ENCODE measurements at regions not wholly inside any gene's neighbourhood (a gene's known extent, or its start where the extent isn't known, plus 50 kb on each side); places are given as distances from the start of the nearest gene placed in this dataset.
"Not testable (repeated sequence)": the region's sequence is repeated elsewhere in the genome, so short reads cannot be mapped to it uniquely, and the experiment has no call there.

- not testable (repeated sequence) for TF ChIP-seq BCL6 (CRISPR knock-in tag; IDR thresholded peaks at IDR 0.05); ZNF274 (IDR thresholded peaks at IDR 0.05; ENCODE audit: borderline replicate concordance, low read depth, low read length); RBM39 (optimal IDR thresholded peaks at IDR 0.05; ENCODE audit: low read depth, low read length); POLR2AphosphoS5 (IDR thresholded peaks at IDR 0.05; ENCODE audit: control insufficient read depth, insufficient read depth, low read depth, low read length); ZNF239 (CRISPR knock-in tag; IDR thresholded peaks at IDR 0.05)
Observed at GRCh38 chr1:120242582-120242981, 66.3 kb upstream of the SEC22B start.

Measured in K562 (cell line).